ENCODE measurements at regions not wholly inside any gene's neighbourhood (a gene's known extent, or its start where the extent isn't known, plus 50 kb on each side); places are given as distances from the start of the nearest gene placed in this dataset.

DNA sequence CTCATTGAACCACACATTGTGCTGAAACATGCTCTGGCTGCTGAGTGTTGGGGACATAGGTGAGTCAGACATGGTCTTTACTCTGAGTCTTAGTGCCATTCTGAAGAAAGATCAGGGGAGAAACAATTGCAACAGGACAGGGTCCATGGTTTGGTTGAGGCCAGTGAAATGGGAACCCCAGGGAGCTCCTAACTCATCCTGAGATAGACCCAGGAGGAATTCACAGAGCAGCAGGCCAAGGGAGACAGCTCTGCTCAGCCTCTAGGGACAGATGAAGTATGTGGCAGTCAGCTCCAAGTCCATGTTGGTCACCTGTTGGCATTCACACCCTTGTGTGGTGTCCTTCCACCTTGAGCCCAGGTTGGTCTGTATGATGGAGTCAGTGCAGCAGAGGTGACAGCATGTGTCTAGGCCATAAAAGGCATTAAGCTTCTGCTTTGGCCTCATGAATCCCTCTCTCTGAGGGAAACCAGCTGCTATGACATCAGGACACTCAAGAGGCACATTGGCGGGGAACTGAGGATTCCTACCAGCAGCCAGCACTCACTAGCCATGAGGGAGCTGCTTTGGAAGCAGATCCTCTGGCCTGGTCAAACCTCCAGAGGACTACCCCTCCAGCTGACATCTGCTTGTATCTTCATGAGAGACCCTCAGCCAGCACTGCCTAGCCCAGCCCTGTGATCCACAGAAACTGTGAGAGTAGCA is 50.3 kb upstream of the MYEOV start:
- Histone ChIP-seq H3K4me3 (no peak overlapping the region), H3K27ac (no peak overlapping the region), H3K9me3 (no peaks in the 10 kb centered on the region), H3K36me3 (ENCODE audit: insufficient read depth in 1 of 2, low read depth in 1 of 2) (no peaks in the 10 kb centered on the region), H3K4me1 (no peaks in the 10 kb centered on the region), H3K27me3 (ENCODE audit: insufficient read depth in 3 of 3, low read length in 2 of 3) (peaks cover 0 to 5% (median 0%) of the 10 kb centered on the region in 3 donors)
- ATAC-seq (no peak), DNase-seq (no peak)
- intact Hi-C loops (cut with DNase I), result no loop called here
- TF ChIP-seq, protein P1, sequence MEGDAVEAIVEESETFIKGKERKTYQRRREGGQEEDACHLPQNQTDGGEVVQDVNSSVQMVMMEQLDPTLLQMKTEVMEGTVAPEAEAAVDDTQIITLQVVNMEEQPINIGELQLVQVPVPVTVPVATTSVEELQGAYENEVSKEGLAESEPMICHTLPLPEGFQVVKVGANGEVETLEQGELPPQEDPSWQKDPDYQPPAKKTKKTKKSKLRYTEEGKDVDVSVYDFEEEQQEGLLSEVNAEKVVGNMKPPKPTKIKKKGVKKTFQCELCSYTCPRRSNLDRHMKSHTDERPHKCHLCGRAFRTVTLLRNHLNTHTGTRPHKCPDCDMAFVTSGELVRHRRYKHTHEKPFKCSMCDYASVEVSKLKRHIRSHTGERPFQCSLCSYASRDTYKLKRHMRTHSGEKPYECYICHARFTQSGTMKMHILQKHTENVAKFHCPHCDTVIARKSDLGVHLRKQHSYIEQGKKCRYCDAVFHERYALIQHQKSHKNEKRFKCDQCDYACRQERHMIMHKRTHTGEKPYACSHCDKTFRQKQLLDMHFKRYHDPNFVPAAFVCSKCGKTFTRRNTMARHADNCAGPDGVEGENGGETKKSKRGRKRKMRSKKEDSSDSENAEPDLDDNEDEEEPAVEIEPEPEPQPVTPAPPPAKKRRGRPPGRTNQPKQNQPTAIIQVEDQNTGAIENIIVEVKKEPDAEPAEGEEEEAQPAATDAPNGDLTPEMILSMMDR (IDR thresholded peaks at IDR 0.05), result no peak
- 86 to 100% (median 89%) methylated on average over 1 of the region's 1 CpG for WGBS, 3 donors

Data from psoas muscle (tissue), 7 donors.